ENCODE measurements at regions not wholly inside any gene's neighbourhood (a gene's known extent, or its start where the extent isn't known, plus 50 kb on each side); places are given as distances from the start of the nearest gene placed in this dataset.

DNA sequence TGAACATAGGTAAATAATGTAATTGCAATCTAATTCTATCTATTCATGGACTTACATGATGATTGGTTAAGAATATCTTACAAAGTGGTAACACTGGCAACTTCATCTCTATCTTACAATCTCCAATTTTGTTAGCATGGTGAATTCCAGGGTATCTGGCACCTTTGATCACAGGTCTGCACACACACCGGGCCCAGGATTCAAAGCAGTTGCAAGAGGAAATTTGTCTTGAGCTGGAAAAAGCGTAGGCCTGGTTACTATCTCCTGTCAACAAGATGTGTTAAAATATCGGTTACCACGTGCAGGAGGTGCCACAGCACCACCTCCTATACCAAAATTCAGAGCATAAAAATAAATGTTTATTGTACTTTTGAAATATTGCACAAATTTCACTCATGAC lies 2428.4 kb downstream of the PCDH9 start:
- TF ChIP-seq, protein P1, sequence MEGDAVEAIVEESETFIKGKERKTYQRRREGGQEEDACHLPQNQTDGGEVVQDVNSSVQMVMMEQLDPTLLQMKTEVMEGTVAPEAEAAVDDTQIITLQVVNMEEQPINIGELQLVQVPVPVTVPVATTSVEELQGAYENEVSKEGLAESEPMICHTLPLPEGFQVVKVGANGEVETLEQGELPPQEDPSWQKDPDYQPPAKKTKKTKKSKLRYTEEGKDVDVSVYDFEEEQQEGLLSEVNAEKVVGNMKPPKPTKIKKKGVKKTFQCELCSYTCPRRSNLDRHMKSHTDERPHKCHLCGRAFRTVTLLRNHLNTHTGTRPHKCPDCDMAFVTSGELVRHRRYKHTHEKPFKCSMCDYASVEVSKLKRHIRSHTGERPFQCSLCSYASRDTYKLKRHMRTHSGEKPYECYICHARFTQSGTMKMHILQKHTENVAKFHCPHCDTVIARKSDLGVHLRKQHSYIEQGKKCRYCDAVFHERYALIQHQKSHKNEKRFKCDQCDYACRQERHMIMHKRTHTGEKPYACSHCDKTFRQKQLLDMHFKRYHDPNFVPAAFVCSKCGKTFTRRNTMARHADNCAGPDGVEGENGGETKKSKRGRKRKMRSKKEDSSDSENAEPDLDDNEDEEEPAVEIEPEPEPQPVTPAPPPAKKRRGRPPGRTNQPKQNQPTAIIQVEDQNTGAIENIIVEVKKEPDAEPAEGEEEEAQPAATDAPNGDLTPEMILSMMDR (conservative IDR thresholded peaks at IDR 0.05), result no peak
- H2BK120ac ChIP-seq (ENCODE audit: low read depth, low read length, poor library complexity, severe bottlenecking), result no peak overlapping the region
- no peak overlapping the region for H4K5ac ChIP-seq (ENCODE audit: insufficient read length, low read depth, low read length)
- H3K23ac ChIP-seq (ENCODE audit: insufficient read length, low read depth, low read length), result no peak overlapping the region
- H3K27me3 Mint-ChIP-seq (ENCODE audit: low read depth), result no peaks in the 10 kb centered on the region
- no peak overlapping the region for H3T11ph ChIP-seq (ENCODE audit: low read length)
- no CpG with 5 or more reads among the region's 4 CpGs for WGBS (ENCODE audit: extremely low coverage, insufficient read length, low lambda C conversion rate)
- H3K9me3 ChIP-seq (ENCODE audit: control insufficient read depth, low read depth, low read length), result no peaks in the 10 kb centered on the region
- no peak overlapping the region for H2AK5ac ChIP-seq (ENCODE audit: insufficient read length, low read length)
- no peak overlapping the region for H2AFZ ChIP-seq (ENCODE audit: low read length)
- H4K20me1 ChIP-seq (ENCODE audit: control insufficient read depth, insufficient read depth, insufficient read length), result no peaks in the 10 kb centered on the region
- no peak overlapping the region for H3K14ac ChIP-seq (ENCODE audit: insufficient read depth, low read length)
- H2BK12ac ChIP-seq (ENCODE audit: insufficient read length, low read depth, low read length), result no peak overlapping the region
- H2BK20ac ChIP-seq (ENCODE audit: low read depth, low read length, poor library complexity, severe bottlenecking), result no peak overlapping the region
- no peaks in the 10 kb centered on the region for H3K23me2 ChIP-seq (ENCODE audit: insufficient read length, low read depth, low read length, poor library complexity, severe bottlenecking)
- no peak overlapping the region for H2BK5ac ChIP-seq (ENCODE audit: insufficient read length, low read length)
- H3K79me1 ChIP-seq (ENCODE audit: insufficient read depth, low read depth, low read length, poor library complexity, severe bottlenecking), result no peaks in the 10 kb centered on the region
- no peak overlapping the region for H3K9ac ChIP-seq (ENCODE audit: extremely low read depth, insufficient read length, low read length)
- DNase-seq, result no peak
- H3K27ac ChIP-seq (ENCODE audit: insufficient read length, low read depth, low read length), result no peak overlapping the region
- H3K56ac ChIP-seq (ENCODE audit: insufficient read length, low read depth, low read length), result no peak overlapping the region
- H3K18ac ChIP-seq (ENCODE audit: insufficient read length, low read depth, low read length), result no peak overlapping the region
- H2BK15ac ChIP-seq (ENCODE audit: low read depth, low read length), result no peak overlapping the region
- no peak overlapping the region for H3K4ac ChIP-seq (ENCODE audit: low read depth, low read length)
- no peak overlapping the region for H4K91ac ChIP-seq (ENCODE audit: insufficient read length, low read depth, low read length)
- no peaks in the 10 kb centered on the region for H3K9me3 Mint-ChIP-seq
- H3K4me3 Mint-ChIP-seq, result no peak overlapping the region
- no peak overlapping the region for H3K27ac Mint-ChIP-seq
- no peaks in the 10 kb centered on the region for H3K36me3 Mint-ChIP-seq (ENCODE audit: insufficient read depth in 1 of 3, low read depth in 3 of 3)
- no peak overlapping the region for H4K8ac ChIP-seq (replicated peaks; ENCODE audit: insufficient read length, low read depth, low read length)
- no peaks in the 10 kb centered on the region for H3K4me1 Mint-ChIP-seq
- no peaks in the 10 kb centered on the region for H3K4me1 ChIP-seq (ENCODE audit: insufficient read depth, low read length)
- H3K79me2 ChIP-seq (ENCODE audit: insufficient read depth, low read length), result no peaks in the 10 kb centered on the region
- H3K4me2 ChIP-seq (ENCODE audit: insufficient read depth, insufficient read length, low read length), result no peak overlapping the region
- H3K27me3 ChIP-seq (ENCODE audit: insufficient read depth, low read length), result no peaks in the 10 kb centered on the region
